Hindlimb muscle (tissue), 1 donor: ENCODE measurements at regions not wholly inside any gene's neighbourhood (a gene's known extent, or its start where the extent isn't known, plus 50 kb on each side); places are given as distances from the start of the nearest gene placed in this dataset.

Experiments used
- DNase-seq: peaks from one replicate; pipeline ENCODE4 v3.0.0-alpha.2; 2013

- DNase-seq = no peak
These were observed 512.3 kb downstream of the TFAP2B start for GRCh38 chr6:51330971-51331370.

- no peak for DNase-seq
These were observed 516.9 kb downstream of the TFAP2B start for GRCh38 chr6:51335543-51335942.

- no peak for DNase-seq
These were observed 517.5 kb downstream of the TFAP2B start for GRCh38 chr6:51336185-51336584.

GRCh38 chr6:51337277-51337676 lies 518.6 kb downstream of the TFAP2B start:
- DNase-seq = no peak

- DNase-seq = no peak
These were observed 520.4 kb downstream of the TFAP2B start for GRCh38 chr6:51339108-51339507.

GRCh38 chr6:51339728-51340127 lies 521.1 kb downstream of the TFAP2B start:
- no peak for DNase-seq

GRCh38 chr6:51342393-51342792 lies 523.7 kb downstream of the TFAP2B start:
- DNase-seq = no peak

GRCh38 chr6:51349857-51350256 lies 531.2 kb downstream of the TFAP2B start:
- no peak for DNase-seq

GRCh38 chr6:51350308-51350904 lies 531.7 kb downstream of the TFAP2B start:
- DNase-seq = no peak

GRCh38 chr6:51352506-51353029 lies 533.9 kb downstream of the TFAP2B start:
- DNase-seq = no peak

GRCh38 chr6:51360287-51360686 lies 541.6 kb downstream of the TFAP2B start:
- DNase-seq = no peak

GRCh38 chr6:51365566-51365965 lies 546.9 kb downstream of the TFAP2B start:
- DNase-seq = peak; percentile 8

GRCh38 chr6:51369485-51369884 lies 550.8 kb downstream of the TFAP2B start:
- DNase-seq = no peak

- no peak for DNase-seq
These were observed 564.2 kb downstream of the TFAP2B start for GRCh38 chr6:51382847-51383246.

GRCh38 chr6:51384736-51385135 lies 566.1 kb downstream of the TFAP2B start:
- DNase-seq = no peak

GRCh38 chr6:51386347-51386836 lies 567.7 kb downstream of the TFAP2B start:
- no peak for DNase-seq

GRCh38 chr6:51387907-51388306 lies 569.2 kb downstream of the TFAP2B start:
- no peak for DNase-seq

GRCh38 chr6:51394061-51394460 lies 575.4 kb downstream of the TFAP2B start:
- DNase-seq = no peak

GRCh38 chr6:51396583-51396982 lies 577.9 kb downstream of the TFAP2B start:
- no peak for DNase-seq

GRCh38 chr6:51398064-51398705 lies 579.5 kb downstream of the TFAP2B start:
- peak; percentile 8 for DNase-seq

GRCh38 chr6:51398793-51399192 lies 580.1 kb downstream of the TFAP2B start:
- no peak for DNase-seq

GRCh38 chr6:51410453-51410852 lies 591.8 kb downstream of the TFAP2B start:
- DNase-seq = no peak

- DNase-seq = no peak
These were observed 592.9 kb downstream of the TFAP2B start for GRCh38 chr6:51411496-51412125.

- no peak for DNase-seq
These were observed 595.7 kb downstream of the TFAP2B start for GRCh38 chr6:51414361-51414760.
